BLaER1 (cell line): ENCODE measurements at regions not wholly inside any gene's neighbourhood (a gene's known extent, or its start where the extent isn't known, plus 50 kb on each side); places are given as distances from the start of the nearest gene placed in this dataset.
A peak's percentile ranks its signal among the peaks of the same experiment; 100 is the strongest.

ENCODE experiments used
- H3K27ac ChIP-seq: shearing (Covaris generic); formaldehyde crosslinking; 2 replicates; pipeline ENCODE4 v1.8.1; 2022
- H3K27me3 ChIP-seq: shearing (Covaris generic); formaldehyde crosslinking; 2 replicates; pipeline ENCODE4 v1.8.1; 2022
- H3K36me3 ChIP-seq: shearing (Covaris generic); formaldehyde crosslinking; 2 replicates; pipeline ENCODE4 v1.8.1; 2022
- H3K4me1 ChIP-seq: shearing (Covaris generic); formaldehyde crosslinking; 2 replicates; pipeline ENCODE4 v1.8.1; 2022
- H3K4me2 ChIP-seq: shearing (Covaris generic); formaldehyde crosslinking; 2 replicates; pipeline ENCODE4 v1.8.1; 2022
- H3K4me3 ChIP-seq: shearing (Covaris generic); formaldehyde crosslinking; 2 replicates; pipeline ENCODE4 v1.8.1; 2022
- H3K9ac ChIP-seq: shearing (Covaris generic); formaldehyde crosslinking; 2 replicates; pipeline ENCODE4 v1.8.1; 2022
- H3K9me3 ChIP-seq: shearing (Covaris generic); formaldehyde crosslinking; 2 replicates; pipeline ENCODE4 v1.8.1; 2022
- H4K20me1 ChIP-seq: shearing (Covaris generic); formaldehyde crosslinking; 2 replicates; pipeline ENCODE4 v1.8.1; 2022
- Cebpa-rat ChIP-seq: shearing (Covaris generic); IDR thresholded peaks from 2 replicates; pipeline ENCODE4 v1.8.1; 2022

- Histone ChIP-seq H3K4me1 (no peaks in the 10 kb centered on the region), H3K9ac (no peak overlapping the region), H4K20me1 (no peaks in the 10 kb centered on the region), H3K27ac (no peak overlapping the region), H3K27me3 (no peaks in the 10 kb centered on the region), H3K4me2 (no peak overlapping the region), H3K9me3 (no peaks in the 10 kb centered on the region), H3K36me3 (no peaks in the 10 kb centered on the region), H3K4me3 (no peak overlapping the region)
- no peak for TF ChIP-seq Cebpa-rat
These were observed 78.9 kb upstream of the SPON1 start for GRCh38 chr11:13883589-13883988.

DNA sequence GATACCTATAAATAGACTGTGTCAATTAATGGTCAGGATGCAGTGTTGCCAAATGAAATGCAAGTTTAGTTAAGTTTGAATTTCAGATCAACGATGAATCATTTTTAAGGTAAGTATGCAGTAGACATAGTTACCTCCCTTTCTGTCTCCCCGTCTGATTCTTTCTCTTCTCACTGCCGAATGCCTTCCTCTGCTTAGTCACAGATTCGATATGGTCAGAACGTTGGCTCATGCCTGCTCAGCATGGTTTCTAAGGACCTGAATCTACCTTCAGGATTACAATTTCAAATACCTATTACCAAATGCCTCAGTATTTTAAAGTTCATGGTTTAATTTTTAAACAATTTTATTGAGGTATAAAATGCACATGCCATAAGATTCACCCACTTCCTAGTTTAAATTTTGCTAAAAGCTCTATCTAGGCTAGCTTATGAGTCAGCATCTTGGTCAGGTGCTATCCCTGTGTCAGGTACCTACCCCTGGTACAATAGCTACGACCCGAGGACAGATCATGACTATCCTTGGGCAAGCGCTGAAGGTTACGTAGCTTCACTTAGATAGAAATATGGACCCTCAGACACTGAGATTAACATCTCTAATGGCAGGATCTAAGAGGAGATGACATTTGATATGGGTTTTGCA is 78.2 kb upstream of the SPON1 start:
- TF ChIP-seq Cebpa-rat, result no peak
- no peak overlapping the region for H3K27ac ChIP-seq
- no peaks in the 10 kb centered on the region for H3K36me3 ChIP-seq
- no peak overlapping the region for H3K4me2 ChIP-seq
- no peaks in the 10 kb centered on the region for H4K20me1 ChIP-seq
- H3K9me3 ChIP-seq, result no peaks in the 10 kb centered on the region
- H3K27me3 ChIP-seq, result no peaks in the 10 kb centered on the region
- no peak overlapping the region for H3K9ac ChIP-seq
- H3K4me3 ChIP-seq, result no peak overlapping the region
- no peaks in the 10 kb centered on the region for H3K4me1 ChIP-seq

DNA sequence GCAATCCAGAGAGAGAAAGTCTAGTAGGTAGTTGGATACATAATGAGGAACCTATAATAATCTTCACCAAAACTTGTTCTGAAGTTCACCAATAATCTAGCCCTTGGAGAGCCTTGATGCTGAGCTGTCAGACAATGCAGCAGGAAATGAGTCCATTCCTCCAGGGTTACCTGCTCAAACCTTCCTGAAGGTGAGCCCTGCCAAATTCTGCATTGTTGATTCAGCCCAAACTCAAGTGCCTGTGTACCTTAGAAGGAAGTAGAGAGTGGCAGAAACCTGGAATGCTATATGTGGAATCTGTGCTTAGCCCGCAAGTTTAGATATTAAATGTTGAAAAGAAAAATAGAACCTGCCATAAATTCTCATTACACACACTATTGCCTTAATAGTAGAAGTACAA is 77.4 kb upstream of the SPON1 start:
- TF ChIP-seq Cebpa-rat, result no peak
- no peak overlapping the region for H3K9ac ChIP-seq
- H3K27ac ChIP-seq, result no peak overlapping the region
- H3K9me3 ChIP-seq, result no peaks in the 10 kb centered on the region
- no peak overlapping the region for H3K4me2 ChIP-seq
- H3K36me3 ChIP-seq, result no peaks in the 10 kb centered on the region
- no peak overlapping the region for H3K4me3 ChIP-seq
- H3K27me3 ChIP-seq, result no peaks in the 10 kb centered on the region
- no peaks in the 10 kb centered on the region for H3K4me1 ChIP-seq
- H4K20me1 ChIP-seq, result no peaks in the 10 kb centered on the region

GRCh38 chr11:13889552-13890249 is 72.8 kb upstream of the SPON1 start:
- Histone ChIP-seq H3K36me3 (no peaks in the 10 kb centered on the region), H3K4me1 (no peaks in the 10 kb centered on the region), H3K4me3 (no peak overlapping the region), H4K20me1 (no peaks in the 10 kb centered on the region), H3K9ac (no peak overlapping the region), H3K27ac (no peak overlapping the region), H3K27me3 (no peaks in the 10 kb centered on the region), H3K9me3 (no peaks in the 10 kb centered on the region), H3K4me2 (no peak overlapping the region)
- no peak for TF ChIP-seq Cebpa-rat

DNA sequence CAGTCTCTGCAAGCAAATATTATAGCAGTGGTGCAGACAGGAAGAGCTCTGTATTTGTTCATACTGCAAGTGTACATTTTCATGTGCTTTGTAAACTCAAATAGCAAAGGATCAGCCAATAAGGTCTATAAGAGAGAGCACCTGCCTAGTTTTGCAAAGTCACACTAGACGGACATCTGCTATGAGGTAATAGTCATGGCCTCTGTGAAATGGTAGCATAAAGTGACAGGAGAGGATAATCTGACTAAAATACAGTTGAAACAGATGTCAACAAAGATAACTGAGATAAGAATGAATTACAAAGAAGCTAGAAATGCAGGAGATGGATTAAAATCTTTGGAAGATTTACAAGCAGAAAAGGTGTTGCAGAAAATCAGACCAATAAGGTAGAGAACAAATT is 70.6 kb upstream of the SPON1 start:
- H3K27ac ChIP-seq, result no peak overlapping the region
- no peak overlapping the region for H3K9ac ChIP-seq
- H3K36me3 ChIP-seq, result no peaks in the 10 kb centered on the region
- peaks cover under 1% of the 10 kb centered on the region; the same call in 1 of the 2 replicates for H3K4me1 ChIP-seq
- no peaks in the 10 kb centered on the region for H3K27me3 ChIP-seq
- no peak overlapping the region for H3K4me2 ChIP-seq
- no peaks in the 10 kb centered on the region for H3K9me3 ChIP-seq
- H3K4me3 ChIP-seq, result no peak overlapping the region
- no peak for TF ChIP-seq Cebpa-rat
- no peaks in the 10 kb centered on the region for H4K20me1 ChIP-seq

DNA sequence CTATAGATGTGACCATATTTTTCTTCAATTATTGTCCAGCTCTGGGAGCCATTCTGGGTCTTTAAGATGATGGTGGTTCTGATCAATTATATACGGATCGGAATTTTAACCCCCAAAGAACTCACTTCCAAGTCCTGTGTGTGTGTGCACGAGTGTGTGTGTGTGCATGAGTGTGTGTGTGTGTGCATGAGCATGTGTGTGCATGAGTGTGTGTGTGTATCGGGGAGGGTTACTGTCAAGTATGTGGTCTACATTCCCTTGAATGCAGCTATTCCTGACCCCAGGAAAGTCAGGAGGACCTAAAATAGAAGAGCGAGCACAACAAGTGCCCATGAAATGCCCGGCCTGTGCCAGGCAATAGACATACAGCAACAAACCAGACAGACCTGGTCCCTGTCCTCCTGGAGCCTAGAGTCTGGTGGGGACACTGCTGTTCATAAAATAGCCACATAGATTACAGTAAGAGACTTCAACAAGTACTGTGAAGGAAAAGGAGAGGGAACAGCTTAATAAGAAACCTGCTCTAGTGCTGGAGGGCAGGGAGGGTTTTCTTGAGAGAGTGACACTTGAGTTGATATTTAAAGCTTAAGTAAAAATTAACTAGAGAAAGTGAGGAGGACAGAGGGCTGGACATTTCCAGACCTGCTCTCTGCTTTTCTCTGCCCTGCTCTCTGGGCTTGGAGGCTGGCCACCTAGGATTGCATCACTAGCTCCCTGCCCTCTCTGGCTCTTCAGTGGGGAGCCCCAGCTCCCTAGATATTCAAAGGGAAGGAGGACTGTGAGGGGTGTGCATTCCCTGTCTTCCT is 66.1 kb upstream of the SPON1 start:
- TF ChIP-seq Cebpa-rat, result no peak
- no peaks in the 10 kb centered on the region for H3K9me3 ChIP-seq
- no peaks in the 10 kb centered on the region for H3K27me3 ChIP-seq
- no peak overlapping the region for H3K27ac ChIP-seq
- H3K4me2 ChIP-seq, result no peak overlapping the region
- no peak overlapping the region for H3K9ac ChIP-seq
- H3K36me3 ChIP-seq, result no peaks in the 10 kb centered on the region
- no peak overlapping the region for H3K4me3 ChIP-seq
- H3K4me1 ChIP-seq, result peaks cover 15% of the 10 kb centered on the region
- no peaks in the 10 kb centered on the region for H4K20me1 ChIP-seq

- H3K27ac ChIP-seq, result peak overlapping the region; percentile 41; the same call in 1 of the 2 replicates
- no peaks in the 10 kb centered on the region for H3K27me3 ChIP-seq
- no peak overlapping the region for H3K9ac ChIP-seq
- H3K4me3 ChIP-seq, result no peak overlapping the region
- no peaks in the 10 kb centered on the region for H3K9me3 ChIP-seq
- peak overlapping the region; percentile 58 for H3K4me2 ChIP-seq
- no peak for TF ChIP-seq Cebpa-rat
- H4K20me1 ChIP-seq, result no peaks in the 10 kb centered on the region
- no peaks in the 10 kb centered on the region for H3K36me3 ChIP-seq
- H3K4me1 ChIP-seq, result peaks cover 15% of the 10 kb centered on the region
These were observed 65.6 kb upstream of the SPON1 start for GRCh38 chr11:13896981-13897353.

DNA sequence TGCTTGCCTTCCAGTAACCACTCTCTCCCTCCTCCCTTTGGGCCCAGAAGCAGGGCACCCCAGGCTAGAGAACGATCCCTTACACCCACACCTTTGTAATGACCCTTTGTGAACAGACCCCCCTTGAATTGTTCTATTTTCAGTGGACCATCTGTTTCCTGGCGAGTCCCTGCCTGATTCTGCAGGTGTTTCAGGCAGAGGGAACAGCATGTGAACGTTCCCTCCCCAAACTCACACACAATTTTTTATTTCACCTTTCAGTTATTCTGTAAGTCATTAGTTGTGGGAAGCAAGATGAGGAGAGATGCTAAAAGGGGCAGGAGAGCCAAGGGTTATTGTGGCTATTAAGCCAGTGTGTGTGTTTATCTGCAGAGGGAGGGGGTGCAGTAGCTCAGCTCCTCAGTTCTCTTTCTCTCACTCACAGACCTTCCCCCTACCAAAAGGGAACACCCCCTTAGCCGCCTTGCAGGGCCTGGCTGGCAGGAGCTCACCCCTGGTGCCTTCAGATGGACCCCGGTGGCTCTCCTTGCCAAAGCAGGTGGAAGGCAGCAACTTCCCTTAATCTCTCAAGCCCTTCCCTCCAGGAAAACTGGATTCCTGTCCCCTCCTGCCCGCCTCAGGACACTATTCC is 64.8 kb upstream of the SPON1 start:
- Histone ChIP-seq H3K36me3 (no peaks in the 10 kb centered on the region), H3K4me3 (no peak overlapping the region), H4K20me1 (no peaks in the 10 kb centered on the region), H3K9ac (no peak overlapping the region), H3K4me1 (peaks cover 15% of the 10 kb centered on the region), H3K27ac (peak overlapping the region; percentile 41; the same call in 1 of the 2 replicates), H3K4me2 (peak overlapping the region; percentile 58), H3K27me3 (no peaks in the 10 kb centered on the region), H3K9me3 (no peaks in the 10 kb centered on the region)
- TF ChIP-seq Cebpa-rat, result no peak

DNA sequence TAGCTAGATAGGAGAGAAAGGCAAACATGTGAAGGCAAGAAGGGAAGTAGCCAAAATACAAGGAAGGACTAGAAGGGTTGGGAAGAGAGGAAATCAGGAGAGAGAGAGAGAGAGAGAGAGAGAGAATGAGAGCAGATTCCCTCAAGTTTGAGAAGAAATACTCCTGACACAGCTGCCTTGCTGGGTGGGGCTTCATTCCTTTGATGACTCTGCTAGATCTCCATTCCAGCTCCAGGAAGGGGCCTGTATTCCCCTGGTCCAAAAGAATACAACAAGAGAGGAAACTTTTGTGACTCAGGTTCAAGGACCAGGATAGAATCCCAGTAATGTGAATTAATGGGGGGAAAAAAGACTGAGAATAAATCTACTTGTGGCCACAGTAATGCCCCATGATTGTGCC is 62.9 kb upstream of the SPON1 start:
- H3K27me3 ChIP-seq, result no peaks in the 10 kb centered on the region
- no peak overlapping the region for H3K4me3 ChIP-seq
- no peaks in the 10 kb centered on the region for H3K36me3 ChIP-seq
- no peak overlapping the region for H3K9ac ChIP-seq
- no peaks in the 10 kb centered on the region for H4K20me1 ChIP-seq
- no peaks in the 10 kb centered on the region for H3K9me3 ChIP-seq
- peaks cover 15% of the 10 kb centered on the region for H3K4me1 ChIP-seq
- H3K27ac ChIP-seq, result no peak overlapping the region
- no peak overlapping the region for H3K4me2 ChIP-seq
- TF ChIP-seq Cebpa-rat, result no peak
